ENCODE measurements at regions not wholly inside any gene's neighbourhood (a gene's known extent, or its start where the extent isn't known, plus 50 kb on each side); places are given as distances from the start of the nearest gene placed in this dataset.

- TF ChIP-seq CTCF (IDR thresholded peaks at IDR 0.05) (no peak), POLR2AphosphoS5 (IDR thresholded peaks at IDR 0.05) (no peak), POLR2A (IDR thresholded peaks at IDR 0.05; ENCODE audit: low read depth) (no peak), EP300 (IDR thresholded peaks at IDR 0.05) (no peak)
These were observed 265.2 kb upstream of the ADGRL4 start for GRCh38 chr1:79271759-79272158.
